ACC112 (cell line): ENCODE measurements at regions not wholly inside any gene's neighbourhood (a gene's known extent, or its start where the extent isn't known, plus 50 kb on each side); places are given as distances from the start of the nearest gene placed in this dataset.

Experiments
- H2AFZ ChIP-seq: fragments of 200-600 bp; sonication (generic); one replicate; pipeline ENCODE4 v1.6.0; 2017; ENCODE audit warnings: antibody characterized with exemption, low read length; ENCODE audit not compliant: unreplicated experiment
- H3K27ac ChIP-seq: fragments of 200-600 bp; sonication (generic); 2 replicates; pipeline ENCODE4 v1.5.1; 2014; ENCODE audit warnings: low read depth, mild to moderate bottlenecking, antibody characterized with exemption, low read length, moderate library complexity
- H3K27me3 ChIP-seq: fragments of 200-600 bp; sonication (generic); 2 replicates; pipeline ENCODE4 v1.6.1; 2014; ENCODE audit warnings: mild to moderate bottlenecking, antibody characterized with exemption, low read length, moderate library complexity, mixed read lengths; ENCODE audit not compliant: insufficient read depth
- H3K36me3 ChIP-seq: fragments of 200-600 bp; sonication (generic); 2 replicates; pipeline ENCODE4 v1.6.1; 2016; ENCODE audit warnings: mild to moderate bottlenecking, antibody characterized with exemption, low read length, moderate library complexity, mixed read lengths; ENCODE audit not compliant: insufficient read depth
- H3K4me1 ChIP-seq: fragments of 200-600 bp; sonication (generic); one replicate; pipeline ENCODE4 v1.6.1; 2016; ENCODE audit warnings: low read length, mixed read lengths; ENCODE audit not compliant: insufficient read depth, unreplicated experiment, control insufficient read depth
- H3K4me3 ChIP-seq: fragments of 200-600 bp; sonication (generic); 2 replicates; pipeline ENCODE4 v1.5.1; 2014; ENCODE audit warnings: mild to moderate bottlenecking, low read depth, low read length
- H3K79me2 ChIP-seq: fragments of 200-600 bp; sonication (generic); one replicate; pipeline ENCODE4 v1.6.0; 2016; ENCODE audit warnings: low read length; ENCODE audit not compliant: control insufficient read depth, unreplicated experiment, insufficient read depth

GRCh38 chr20:2203436-2203835, 92.4 kb upstream of the TGM3 start:
- Histone ChIP-seq H3K4me1 (no peaks in the 10 kb centered on the region), H3K4me3 (no peak overlapping the region), H3K27ac (no peak overlapping the region), H2AFZ (no peak overlapping the region), H3K79me2 (no peaks in the 10 kb centered on the region), H3K27me3 (peaks cover 4% of the 10 kb centered on the region; the same call in 1 of the 2 replicates), H3K36me3 (no peaks in the 10 kb centered on the region)

DNA sequence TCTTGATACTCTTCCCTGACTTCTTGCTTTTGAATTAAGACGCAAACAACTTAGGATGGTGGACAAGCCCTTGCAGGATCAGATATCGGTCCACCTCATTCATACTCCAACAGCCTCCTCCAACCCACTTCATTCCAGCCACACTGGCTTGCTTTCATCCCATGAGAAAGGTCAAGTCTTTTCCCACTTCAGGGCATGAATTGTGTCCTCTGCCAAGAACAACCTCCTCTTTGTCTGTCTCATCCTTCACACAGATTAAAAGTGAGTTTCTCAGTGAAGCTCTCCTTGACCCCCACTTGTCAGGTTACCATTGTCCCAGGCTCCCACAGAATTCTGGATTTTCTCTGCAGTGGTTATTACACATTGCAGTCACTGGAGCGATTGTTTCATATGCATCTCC, 91.8 kb upstream of the TGM3 start:
- H3K36me3 ChIP-seq = no peaks in the 10 kb centered on the region

DNA sequence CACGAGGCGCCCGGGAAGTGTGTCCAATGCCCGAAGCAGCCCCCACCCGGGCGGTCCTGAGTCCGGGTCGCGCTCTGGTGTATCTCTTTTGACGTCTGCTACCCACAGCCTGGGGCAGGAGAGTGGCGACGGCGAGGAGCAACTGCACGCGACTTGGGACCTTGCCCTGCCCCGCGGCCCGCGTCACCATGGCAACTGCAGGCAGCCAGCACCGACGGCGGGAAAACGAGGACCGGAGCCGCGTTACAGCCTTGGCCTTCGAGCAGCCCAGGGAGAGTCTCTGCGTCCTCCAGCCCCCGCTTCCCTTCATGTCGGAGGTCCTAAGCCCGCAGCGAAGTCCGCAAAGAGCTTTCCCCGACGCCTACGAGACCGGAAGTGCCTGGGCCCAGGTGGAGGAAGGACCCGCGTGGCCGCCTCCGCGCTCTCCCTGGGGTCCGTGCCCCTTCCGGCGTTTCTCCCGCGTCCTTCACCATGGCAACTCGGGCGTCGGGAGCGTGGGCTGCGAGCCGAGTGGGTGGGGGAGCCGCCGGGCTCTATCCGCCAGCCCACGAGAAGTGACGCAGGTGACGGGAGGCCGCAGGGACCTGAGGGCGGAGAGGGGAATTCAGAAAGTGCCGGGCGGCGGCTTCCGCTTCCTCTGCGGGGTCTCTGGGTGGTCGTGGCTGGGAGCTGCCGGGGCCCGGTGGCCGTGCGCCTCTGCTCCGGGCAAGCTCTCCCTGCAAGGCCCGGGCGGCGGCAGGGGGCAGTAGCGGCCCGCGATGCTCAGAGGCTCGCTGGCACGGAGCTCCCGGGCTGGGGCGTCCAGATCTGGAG, 88.6 kb upstream of the TGM3 start:
- Histone ChIP-seq H3K27me3 (peaks cover 4% of the 10 kb centered on the region; the same call in 1 of the 2 replicates), H2AFZ (peak overlapping the region; percentile 98), H3K27ac (no peak overlapping the region), H3K36me3 (no peaks in the 10 kb centered on the region), H3K4me1 (peaks cover 16% of the 10 kb centered on the region), H3K79me2 (no peaks in the 10 kb centered on the region), H3K4me3 (peak overlapping the region; percentile 83)

More for the DNA sequence above, 91.8 kb upstream of the TGM3 start:
- Histone ChIP-seq H2AFZ (no peak overlapping the region), H3K4me3 (no peak overlapping the region), H3K27me3 (peaks cover 4% of the 10 kb centered on the region; the same call in 1 of the 2 replicates), H3K27ac (no peak overlapping the region), H3K79me2 (no peaks in the 10 kb centered on the region), H3K4me1 (no peaks in the 10 kb centered on the region)

GRCh38 chr20:2207770-2208097, 88.1 kb upstream of the TGM3 start:
- Histone ChIP-seq H3K79me2 (no peaks in the 10 kb centered on the region), H3K27me3 (peaks cover 4% of the 10 kb centered on the region; the same call in 1 of the 2 replicates), H3K4me1 (peaks cover 16% of the 10 kb centered on the region), H2AFZ (peak overlapping the region; percentile 98), H3K36me3 (no peaks in the 10 kb centered on the region), H3K4me3 (peak overlapping the region; percentile 83), H3K27ac (no peak overlapping the region)

DNA sequence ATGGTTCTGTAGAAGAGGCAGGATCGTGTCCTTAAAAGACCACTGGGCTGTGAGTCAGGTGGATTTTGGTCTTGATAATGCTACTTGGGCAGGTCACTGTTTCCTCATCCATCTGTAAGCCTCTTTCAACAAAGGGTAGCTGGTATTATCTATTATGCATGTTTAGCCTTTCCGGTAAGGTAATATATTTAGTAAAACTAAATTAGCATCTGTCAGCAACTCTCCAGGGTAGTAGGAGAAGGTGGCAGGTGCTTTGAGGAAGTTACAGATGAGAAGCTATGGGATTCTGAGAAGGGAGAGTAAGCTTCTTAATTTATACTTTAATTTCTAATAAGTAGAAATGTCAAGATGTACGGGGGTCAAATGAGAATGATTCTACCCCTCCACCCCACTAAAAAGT, 86.9 kb upstream of the TGM3 start:
- Histone ChIP-seq H3K36me3 (no peaks in the 10 kb centered on the region), H3K4me1 (peaks cover 16% of the 10 kb centered on the region), H3K4me3 (no peak overlapping the region), H3K27me3 (peaks cover 4% of the 10 kb centered on the region; the same call in 1 of the 2 replicates), H3K27ac (no peak overlapping the region), H3K79me2 (no peaks in the 10 kb centered on the region), H2AFZ (no peak overlapping the region)

GRCh38 chr20:2210646-2211552, 84.9 kb upstream of the TGM3 start:
- Histone ChIP-seq H2AFZ (no peak overlapping the region), H3K4me1 (peaks cover 16% of the 10 kb centered on the region)

GRCh38 chr20:2212456-2213015, 83.3 kb upstream of the TGM3 start:
- Histone ChIP-seq H2AFZ (no peak overlapping the region), H3K79me2 (no peaks in the 10 kb centered on the region), H3K27me3 (no peaks in the 10 kb centered on the region), H3K4me3 (no peak overlapping the region), H3K4me1 (peaks cover 16% of the 10 kb centered on the region), H3K27ac (no peak overlapping the region), H3K36me3 (no peaks in the 10 kb centered on the region)

More at GRCh38 chr20:2210646-2211552, 84.9 kb upstream of the TGM3 start:
- Histone ChIP-seq H3K36me3 (no peaks in the 10 kb centered on the region), H3K4me3 (no peak overlapping the region), H3K27me3 (peaks cover 4% of the 10 kb centered on the region; the same call in 1 of the 2 replicates), H3K79me2 (no peaks in the 10 kb centered on the region), H3K27ac (peak overlapping the region; percentile 67)

DNA sequence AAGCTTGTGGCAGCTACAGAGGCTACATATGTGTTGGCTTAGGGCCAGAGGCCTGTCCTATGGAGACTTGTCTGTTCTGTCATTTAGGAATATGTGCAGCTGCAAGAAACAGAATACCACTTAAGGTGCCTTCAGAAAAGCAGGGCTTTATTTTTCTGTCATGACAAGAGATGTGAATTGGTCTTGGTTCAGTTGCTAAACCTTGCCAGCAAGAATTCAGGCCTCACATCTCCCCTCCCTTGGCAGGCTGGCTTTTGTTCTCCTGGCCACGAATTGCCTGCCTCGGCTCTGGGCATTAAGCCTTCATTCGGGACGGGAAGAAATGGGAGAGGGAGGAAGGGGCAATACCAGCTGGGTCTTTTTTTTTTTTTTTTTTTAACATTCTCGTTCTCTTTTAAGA, 82.4 kb upstream of the TGM3 start:
- H3K27ac ChIP-seq = no peak overlapping the region

GRCh38 chr20:2217857-2218539, 77.8 kb upstream of the TGM3 start:
- no peaks in the 10 kb centered on the region for H3K36me3 ChIP-seq
- H3K4me1 ChIP-seq = no peaks in the 10 kb centered on the region
- H2AFZ ChIP-seq = no peak overlapping the region

More for the DNA sequence above, 82.4 kb upstream of the TGM3 start:
- Histone ChIP-seq H2AFZ (no peak overlapping the region), H3K4me1 (peaks cover 16% of the 10 kb centered on the region), H3K36me3 (no peaks in the 10 kb centered on the region), H3K79me2 (no peaks in the 10 kb centered on the region), H3K4me3 (no peak overlapping the region), H3K27me3 (no peaks in the 10 kb centered on the region)

DNA sequence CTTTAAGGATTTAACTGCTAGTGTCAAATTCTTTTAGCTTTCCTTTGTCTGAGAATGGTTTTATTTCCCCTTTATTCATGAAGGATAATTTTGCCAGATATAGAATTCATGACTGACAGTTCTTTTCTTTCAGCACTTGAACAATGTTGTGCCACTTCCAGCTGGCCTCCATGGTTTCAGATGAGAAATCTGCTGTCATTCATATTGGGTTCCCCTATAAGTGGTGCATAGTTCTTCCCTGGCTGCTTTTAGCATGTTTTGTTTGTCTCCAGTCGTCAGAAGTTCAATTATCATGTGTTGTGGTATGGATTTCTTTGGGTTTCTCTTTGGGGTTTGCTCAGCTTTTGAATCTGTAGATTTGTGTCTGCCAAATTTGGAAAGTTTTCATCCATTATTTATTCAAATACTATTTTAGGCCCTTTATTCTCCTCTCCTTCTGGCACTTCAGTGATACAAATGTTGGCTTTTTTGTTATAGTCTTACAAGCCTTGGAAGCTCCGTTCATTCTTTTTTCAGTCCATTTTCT, 76.3 kb upstream of the TGM3 start:
- no peaks in the 10 kb centered on the region for H3K79me2 ChIP-seq
- no peak overlapping the region for H3K4me3 ChIP-seq
- no peaks in the 10 kb centered on the region for H3K4me1 ChIP-seq
- no peaks in the 10 kb centered on the region for H3K27me3 ChIP-seq
- H3K36me3 ChIP-seq = no peaks in the 10 kb centered on the region
- H2AFZ ChIP-seq = no peak overlapping the region
- H3K27ac ChIP-seq = no peak overlapping the region

More at GRCh38 chr20:2217857-2218539, 77.8 kb upstream of the TGM3 start:
- Histone ChIP-seq H3K27me3 (no peaks in the 10 kb centered on the region), H3K27ac (no peak overlapping the region), H3K4me3 (no peak overlapping the region), H3K79me2 (no peaks in the 10 kb centered on the region)
